ENCODE measurements at regions not wholly inside any gene's neighbourhood (a gene's known extent, or its start where the extent isn't known, plus 50 kb on each side); places are given as distances from the start of the nearest gene placed in this dataset.
A peak's percentile ranks its signal among the peaks of the same experiment; 100 is the strongest.

DNA sequence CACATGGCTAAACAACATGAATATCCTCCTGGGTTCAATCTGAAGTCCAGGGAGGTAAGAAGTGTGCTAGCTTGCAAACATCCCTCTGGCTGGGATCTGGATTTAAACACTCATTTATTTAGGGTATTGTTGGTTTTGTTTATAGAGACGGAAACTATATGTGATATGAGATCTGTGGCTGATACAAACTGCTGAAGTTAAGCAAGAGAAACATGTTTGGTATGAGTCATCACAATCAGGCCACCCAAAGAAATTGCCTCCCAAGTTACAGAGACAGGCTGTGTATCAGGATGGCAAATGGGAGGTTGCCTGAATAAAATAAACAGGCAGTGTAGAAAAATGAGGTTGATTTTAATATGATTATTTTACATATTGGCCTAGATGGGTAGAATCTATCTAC lies 562.1 kb downstream of the IGSF11 start:
- no peaks in the 10 kb centered on the region for H3K79me2 ChIP-seq (ENCODE audit: control insufficient read depth, insufficient read depth, low read length)
- H3K27ac ChIP-seq (ENCODE audit: extremely low read depth, low read depth, low read length) = no peak overlapping the region
- DNase-seq (ENCODE audit: extremely low read depth in 1 of 4, low spot score in 3 of 4) (no peak), FAIRE-seq (no peak), ATAC-seq (no peak)
- POLR2A ChIA-PET = no interaction called here
- H2AFZ ChIP-seq (ENCODE audit: low read depth, low read length) = no peak overlapping the region
- no peaks in the 10 kb centered on the region for H3K36me3 ChIP-seq (ENCODE audit: control insufficient read depth, insufficient read depth, low read length)
- no peaks in the 10 kb centered on the region for H3K9me3 ChIP-seq (replicated peaks; ENCODE audit: control insufficient read depth, insufficient read depth, low read depth, low read length)
- no peak overlapping the region for H3K9ac ChIP-seq (ENCODE audit: insufficient read depth in 1 of 2, low read depth in 2 of 2, low read length in 2 of 2)
- no TSS peak for BruUV-seq (replicated peaks)
- H3K27me3 ChIP-seq (ENCODE audit: control insufficient read depth in 2 of 2, insufficient read depth in 2 of 2, low read length in 2 of 2) = no peaks in the 10 kb centered on the region
- CTCF ChIA-PET (ENCODE audit: low intra/inter-chr PET ratio) = no interaction called here
- H3K9me1 ChIP-seq (ENCODE audit: control insufficient read depth, insufficient read depth, low read length) = no peaks in the 10 kb centered on the region
- intact Hi-C loops (cut with micrococcal nuclease) (no loop called here), in situ Hi-C loops (cut with MboI) (no loop called here)
- no peaks in the 10 kb centered on the region for H4K20me1 ChIP-seq (replicated peaks; ENCODE audit: control insufficient read depth, insufficient read depth, low read length)
- no peak overlapping the region for H3K4me3 ChIP-seq
- no peak overlapping the region for H3K4me2 ChIP-seq (ENCODE audit: insufficient read depth, low read length)
- 0% methylated on average over 1 of the region's 1 CpG for WGBS (ENCODE audit: insufficient coverage, low coverage, missing lambda C conversion rate)
- no peaks in the 10 kb centered on the region for H3K4me1 ChIP-seq (replicated peaks in 1 of 2; ENCODE audit: control insufficient read depth in 2 of 2, insufficient read depth in 2 of 2, low read length in 2 of 2)
- TF ChIP-seq JUND (IDR thresholded peaks at IDR 0.05; ENCODE audit: borderline replicate concordance, low read depth, low read length) = peak; percentile 70; the same call in 1 of the 2 replicates
- peak; percentile 50; the same call in 1 of the 3 replicates for TF ChIP-seq JUND (tag; IDR thresholded peaks at IDR 0.05; ENCODE audit: borderline replicate concordance, low read depth, low read length)
- TF ChIP-seq ATF3 (IDR thresholded peaks at IDR 0.05) = peak; percentile 62; the same call in 1 of the 2 replicates
- TF ChIP-seq ATF3 (CRISPR knock-in tag; conservative IDR thresholded peaks at IDR 0.05) = no peak
- peak; percentile 68 for TF ChIP-seq FOSL1 (tag; conservative IDR thresholded peaks at IDR 0.05)
- TF ChIP-seq TCF7 (IDR thresholded peaks at IDR 0.05; ENCODE audit: borderline replicate concordance) = no peak
- TF ChIP-seq FOXJ2 (tag; IDR thresholded peaks at IDR 0.05) = peak; percentile 86
- no peak for TF ChIP-seq TOE1 (IDR thresholded peaks at IDR 0.05; ENCODE audit: borderline replicate concordance)
- TF ChIP-seq TOE1 (CRISPR knock-in tag; IDR thresholded peaks at IDR 0.05; ENCODE audit: borderline replicate concordance, low read depth) = no peak
- no peak for TF ChIP-seq FOXP4 (CRISPR knock-in tag; IDR thresholded peaks at IDR 0.05; ENCODE audit: borderline replicate concordance)
- 0 out of 2 replicates have a peak, but pooled peaks have one; percentile 8 for TF ChIP-seq ARID1B (IDR thresholded peaks at IDR 0.05)
- 0 out of 2 replicates have a peak, but pooled peaks have one; percentile 24 for TF ChIP-seq JUNB (CRISPR knock-in tag; conservative IDR thresholded peaks at IDR 0.05)
- TF ChIP-seq ZNF316 (IDR thresholded peaks at IDR 0.05) = peak; percentile 14; the same call in 1 of the 2 replicates

Measured in K562 (cell line).